GM10248 (cell line): ENCODE measurements at regions not wholly inside any gene's neighbourhood (a gene's known extent, or its start where the extent isn't known, plus 50 kb on each side); places are given as distances from the start of the nearest gene placed in this dataset.
A peak's percentile ranks its signal among the peaks of the same experiment; 100 is the strongest.

Experiments used
- CTCF ChIA-PET: fragments of 300-600 bp; sonication (Branson Sonifier 250); formaldehyde crosslinking; extraction: SDS; loops from one replicate; lab custom pipeline; 2021; ENCODE audit warnings: antibody characterized with exemption; lab: Yijun Ruan, JAX
- POLR2A ChIA-PET: fragments of 350-650 bp; sonication (Branson Sonifier 250); formaldehyde crosslinking; extraction: SDS; loops from one replicate; lab custom pipeline; 2020; ENCODE audit warnings: antibody characterized with exemption; lab: Yijun Ruan, JAX
- DNase-seq: peaks from one replicate; pipeline ENCODE4 v3.0.0; 2012; ENCODE audit errors: extremely low spot score
- TF ChIP-seq, protein P1 (sequence below): IDR thresholded peaks from 2 replicates; pipeline ENCODE4 v1.5.1; 2012; ENCODE audit warnings: mild to moderate bottlenecking, low read depth; ENCODE audit errors: extremely low read depth, missing control alignments, control extremely low read depth

GRCh38 chr15:58269455-58270414, 131.6 kb downstream of the AQP9 start:
- peak; percentile 53 for DNase-seq
- ChIA-PET CTCF (interaction anchor here (0.7 to 2.3 kb wide), 11 partner anchors 8 to 501 kb away, joined by 3 to 5 read pairs (median 3); partner anchors contain the start of gene MINDY2), POLR2A (no interaction called here)
- TF ChIP-seq, protein P1, sequence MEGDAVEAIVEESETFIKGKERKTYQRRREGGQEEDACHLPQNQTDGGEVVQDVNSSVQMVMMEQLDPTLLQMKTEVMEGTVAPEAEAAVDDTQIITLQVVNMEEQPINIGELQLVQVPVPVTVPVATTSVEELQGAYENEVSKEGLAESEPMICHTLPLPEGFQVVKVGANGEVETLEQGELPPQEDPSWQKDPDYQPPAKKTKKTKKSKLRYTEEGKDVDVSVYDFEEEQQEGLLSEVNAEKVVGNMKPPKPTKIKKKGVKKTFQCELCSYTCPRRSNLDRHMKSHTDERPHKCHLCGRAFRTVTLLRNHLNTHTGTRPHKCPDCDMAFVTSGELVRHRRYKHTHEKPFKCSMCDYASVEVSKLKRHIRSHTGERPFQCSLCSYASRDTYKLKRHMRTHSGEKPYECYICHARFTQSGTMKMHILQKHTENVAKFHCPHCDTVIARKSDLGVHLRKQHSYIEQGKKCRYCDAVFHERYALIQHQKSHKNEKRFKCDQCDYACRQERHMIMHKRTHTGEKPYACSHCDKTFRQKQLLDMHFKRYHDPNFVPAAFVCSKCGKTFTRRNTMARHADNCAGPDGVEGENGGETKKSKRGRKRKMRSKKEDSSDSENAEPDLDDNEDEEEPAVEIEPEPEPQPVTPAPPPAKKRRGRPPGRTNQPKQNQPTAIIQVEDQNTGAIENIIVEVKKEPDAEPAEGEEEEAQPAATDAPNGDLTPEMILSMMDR: peak; percentile 52

DNA sequence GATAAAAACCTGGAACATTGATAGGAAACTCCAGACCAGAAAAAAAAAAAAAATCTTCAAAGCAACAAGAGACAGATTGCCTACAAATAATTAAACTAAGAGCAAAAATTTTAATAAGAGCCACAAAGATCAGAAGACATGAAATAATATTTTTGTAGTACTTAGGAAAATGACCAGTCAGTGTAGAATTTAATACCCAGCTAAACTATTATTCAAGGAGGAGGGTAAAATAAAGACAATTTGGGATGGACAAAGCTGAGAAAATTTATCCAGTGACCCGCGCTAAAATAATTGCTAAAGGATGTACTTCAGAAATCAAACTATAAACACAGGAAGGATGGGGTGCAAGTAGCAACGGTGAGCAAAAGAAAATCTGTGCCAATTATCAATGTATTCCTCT, 133.2 kb downstream of the AQP9 start:
- POLR2A ChIA-PET: no interaction called here
- CTCF ChIA-PET: interaction anchor here (1.5 to 2.3 kb wide), 3 partner anchors 15 to 500 kb away, joined by 3 to 5 read pairs (median 5); partner anchors contain the start of gene MINDY2
- no peak for DNase-seq
- TF ChIP-seq, protein P1: no peak

DNA sequence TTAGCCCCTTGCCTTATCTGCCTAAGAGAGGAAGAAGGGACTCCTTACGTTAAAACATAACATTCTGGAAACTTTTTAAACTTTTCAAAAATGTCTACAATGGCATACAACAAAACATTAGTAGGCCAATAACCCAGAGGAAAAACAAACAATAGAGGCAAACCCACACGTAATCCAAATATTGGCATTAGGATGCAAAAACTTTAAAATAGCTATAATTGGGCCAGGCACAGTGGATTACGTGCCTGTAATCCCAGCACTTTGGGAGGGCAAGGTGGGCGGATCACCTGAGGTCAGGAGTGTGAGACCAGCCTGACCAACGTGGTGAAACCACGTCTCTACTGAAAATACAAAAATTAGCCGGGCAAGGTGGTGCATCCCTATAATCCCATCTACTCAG, 134.9 kb downstream of the AQP9 start:
- TF ChIP-seq, protein P1: no peak
- POLR2A ChIA-PET: no interaction called here
- no peak for DNase-seq
- CTCF ChIA-PET: interaction anchor here (1.2 kb wide), 2 partner anchors 11 to 108 kb away, joined by 3 to 5 read pairs; no protein-coding TSS in a partner anchor

DNA sequence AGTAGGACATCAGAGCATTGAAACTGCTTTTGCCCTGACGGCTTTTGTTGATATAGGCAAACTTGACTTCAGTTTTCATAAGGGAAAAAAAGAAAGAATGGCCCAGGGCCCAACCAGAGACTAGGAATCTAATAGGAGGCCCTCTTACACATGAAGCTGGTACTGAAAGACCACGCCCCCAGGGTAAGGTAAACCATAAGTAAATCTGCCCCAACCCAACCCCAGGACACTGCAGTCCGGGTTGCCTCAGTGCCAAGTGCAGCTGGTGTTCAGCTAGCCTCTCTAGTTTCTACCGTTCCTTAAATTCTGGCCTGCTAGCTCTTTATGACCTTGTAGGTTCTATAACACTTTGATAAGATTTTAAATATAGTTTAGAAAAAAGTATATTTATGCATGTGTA, 136.7 kb downstream of the AQP9 start:
- no peak for DNase-seq
- ChIA-PET CTCF (interaction anchor here (1.2 to 1.6 kb wide), 2 partner anchors 31 to 144 kb away, joined by 3 to 4 read pairs; no protein-coding TSS in a partner anchor), POLR2A (no interaction called here)
- TF ChIP-seq, protein P1: no peak

DNA sequence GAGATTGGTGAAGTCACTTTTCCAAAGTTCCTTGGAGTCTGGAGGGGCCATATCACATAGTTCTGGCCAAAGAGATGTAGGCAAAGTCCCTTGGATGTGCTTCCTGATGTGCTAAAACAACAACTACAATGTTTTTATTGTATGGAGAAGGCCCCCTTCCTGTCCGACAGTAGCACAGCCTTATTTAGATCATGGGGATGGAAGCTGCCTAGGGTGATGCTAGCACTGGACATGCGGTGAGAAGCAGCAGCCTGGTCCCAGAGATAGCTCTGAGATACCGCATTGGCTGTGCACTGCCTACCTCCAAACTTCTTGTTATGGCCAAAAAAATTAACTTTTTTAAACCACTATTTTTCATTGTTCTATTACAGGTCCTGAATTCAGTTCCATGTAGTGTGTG, 137.6 kb downstream of the AQP9 start:
- CTCF ChIA-PET: no interaction called here
- POLR2A ChIA-PET: no interaction called here

GRCh38 chr15:58276924-58277323, 138.7 kb downstream of the AQP9 start:
- ChIA-PET CTCF (no interaction called here), POLR2A (no interaction called here)
- no peak for DNase-seq
- TF ChIP-seq, protein P1: no peak

More for the DNA sequence above, 137.6 kb downstream of the AQP9 start:
- TF ChIP-seq, protein P1: no peak
- no peak for DNase-seq
